Caco-2 (cell line): ENCODE measurements at regions not wholly inside any gene's neighbourhood (a gene's known extent, or its start where the extent isn't known, plus 50 kb on each side); places are given as distances from the start of the nearest gene placed in this dataset.

Experiments
- BruUV-seq: library from RNA; stranded (reverse); fragments of 400-500 nt; replicated peaks from 2 replicates; lab custom pipeline; 2021; lab: Mats Ljungman, UMichigan
- CTCF ChIA-PET: fragments of 300-600 bp; sonication (Branson Sonifier 250); formaldehyde crosslinking; loops from one replicate; lab custom pipeline; 2022; ENCODE audit warnings: antibody characterized with exemption; lab: Charles Lee
- POLR2A ChIA-PET: fragments of 300-600 bp; sonication (Branson Sonifier 250); formaldehyde crosslinking; loops from one replicate; lab custom pipeline; 2022; ENCODE audit warnings: antibody characterized with exemption; lab: Charles Lee
- DNase-seq, 2 experiments: peaks; one replicate each; pipeline versions ENCODE4 v3.0.0 to v3.0.0-alpha.2; 2020 to 2022
- H3K27me3 ChIP-seq: replicated peaks from 2 replicates; pipeline ENCODE4 v1.6.0; 2011; ENCODE audit warnings: low read length; ENCODE audit not compliant: control insufficient read depth, insufficient read depth
- H3K36me3 ChIP-seq: 2 replicates; pipeline ENCODE4 v1.5.1; 2011; ENCODE audit warnings: low read length; ENCODE audit not compliant: control insufficient read depth, insufficient read depth
- H3K4me1 ChIP-seq: fragments of 250-450 bp; sonication (Bioruptor Pico); 2 replicates; pipeline ENCODE4 v1.5.1; 2020; ENCODE audit warnings: mild to moderate bottlenecking
- H3K4me3 ChIP-seq: 2 replicates; pipeline ENCODE4 v1.5.1; 2011; ENCODE audit warnings: low read depth, mild to moderate bottlenecking, control low read depth, low read length
- H3K9me3 ChIP-seq: fragments of 250-450 bp; sonication (Bioruptor Pico); 2 replicates; pipeline ENCODE4 v1.5.1; 2020; ENCODE audit warnings: mild to moderate bottlenecking, moderate library complexity
- H3K27ac Mint-ChIP-seq: one replicate; pipeline ENCODE4 v1.8.0; 2022; ENCODE audit warnings: mixed read lengths; ENCODE audit not compliant: unreplicated experiment
- H3K27me3 Mint-ChIP-seq: one replicate; pipeline ENCODE4 v1.8.0; 2022; ENCODE audit warnings: mixed read lengths; ENCODE audit not compliant: insufficient read depth, unreplicated experiment
- H3K36me3 Mint-ChIP-seq: one replicate; pipeline ENCODE4 v1.8.0; 2022; ENCODE audit warnings: mild to moderate bottlenecking, mixed read lengths; ENCODE audit not compliant: insufficient read depth, unreplicated experiment
- H3K4me1 Mint-ChIP-seq: one replicate; pipeline ENCODE4 v1.8.0; 2022; ENCODE audit warnings: low read depth, mixed read lengths; ENCODE audit not compliant: unreplicated experiment
- H3K4me3 Mint-ChIP-seq: one replicate; pipeline ENCODE4 v1.8.0; 2022; ENCODE audit warnings: mild to moderate bottlenecking, moderate library complexity, mixed read lengths; ENCODE audit not compliant: unreplicated experiment
- H3K9me3 Mint-ChIP-seq: one replicate; pipeline ENCODE4 v1.8.0; 2022; ENCODE audit warnings: mixed read lengths; ENCODE audit not compliant: unreplicated experiment
- CTCF ChIP-seq, 2 experiments: fragments of 200-600 bp in 1 of 2; IDR thresholded peaks; 1 replicate in 1 of 2; 2 replicates in 1 of 2; pipeline versions ENCODE4 v1.5.1 to v1.8.0; 2011 to 2022; ENCODE audit warnings: antibody characterized with exemption in 1 of 2, control low read depth in 1 of 2, inconsistent platforms in 1 of 2, low read depth in 1 of 2, low read length in 1 of 2, mild to moderate bottlenecking in 1 of 2, moderate library complexity in 1 of 2; ENCODE audit not compliant: insufficient read depth in 1 of 2, severe bottlenecking in 1 of 2, unreplicated experiment in 1 of 2
- intact Hi-C: fragments of 100-400 bp; cut with micrococcal nuclease; formaldehyde crosslinking; loops from one replicate; pipeline ENCODE4 v1.10.0; 2022; ENCODE audit not compliant: unreplicated experiment

GRCh38 chr6:94350833-94351232 is 931.5 kb upstream of the EPHA7 start:
- H3K4me1 Mint-ChIP-seq, result no peaks in the 10 kb centered on the region
- POLR2A ChIA-PET, result no interaction called here

GRCh38 chr6:94349227-94349626 is 929.9 kb upstream of the EPHA7 start:
- H3K9me3 Mint-ChIP-seq, result no peaks in the 10 kb centered on the region
- H3K36me3 Mint-ChIP-seq, result no peaks in the 10 kb centered on the region
- Histone ChIP-seq H3K27me3 (no peaks in the 10 kb centered on the region), H3K4me3 (no peak overlapping the region), H3K9me3 (no peaks in the 10 kb centered on the region), H3K36me3 (no peaks in the 10 kb centered on the region), H3K4me1 (no peaks in the 10 kb centered on the region)
- peaks cover 5% of the 10 kb centered on the region for H3K27me3 Mint-ChIP-seq
- DNase-seq, result no peak
- H3K4me1 Mint-ChIP-seq, result no peaks in the 10 kb centered on the region
- TF ChIP-seq CTCF (IDR thresholded peaks at IDR 0.05; ENCODE audit: insufficient read depth in 1 of 2, low read depth in 1 of 2, low read length in 1 of 2, severe bottlenecking in 1 of 2, unreplicated experiment in 1 of 2), result no peak
- CTCF ChIA-PET, result no interaction called here
- no TSS peak for BruUV-seq
- H3K27ac Mint-ChIP-seq, result no peak overlapping the region
- intact Hi-C loops, result no loop called here
- POLR2A ChIA-PET, result no interaction called here
- H3K4me3 Mint-ChIP-seq, result no peak overlapping the region

More at GRCh38 chr6:94350833-94351232, 931.5 kb upstream of the EPHA7 start:
- no peak overlapping the region for H3K4me3 Mint-ChIP-seq
- Histone ChIP-seq H3K9me3 (no peaks in the 10 kb centered on the region), H3K4me3 (no peak overlapping the region), H3K36me3 (no peaks in the 10 kb centered on the region), H3K4me1 (no peaks in the 10 kb centered on the region), H3K27me3 (no peaks in the 10 kb centered on the region)
- TF ChIP-seq CTCF (IDR thresholded peaks at IDR 0.05; ENCODE audit: insufficient read depth in 1 of 2, low read depth in 1 of 2, low read length in 1 of 2, severe bottlenecking in 1 of 2, unreplicated experiment in 1 of 2), result no peak
- H3K9me3 Mint-ChIP-seq, result no peaks in the 10 kb centered on the region
- H3K36me3 Mint-ChIP-seq, result no peaks in the 10 kb centered on the region
- BruUV-seq, result no TSS peak
- no peak overlapping the region for H3K27ac Mint-ChIP-seq
- H3K27me3 Mint-ChIP-seq, result peaks cover 5% of the 10 kb centered on the region
- DNase-seq, result no peak
- CTCF ChIA-PET, result no interaction called here
- intact Hi-C loops, result no loop called here

- no peaks in the 10 kb centered on the region for H3K36me3 ChIP-seq
- H3K27me3 Mint-ChIP-seq, result peaks cover 5% of the 10 kb centered on the region
- no TSS peak for BruUV-seq
- intact Hi-C loops, result no loop called here
- no peaks in the 10 kb centered on the region for H3K9me3 ChIP-seq
- TF ChIP-seq CTCF (IDR thresholded peaks at IDR 0.05; ENCODE audit: insufficient read depth in 1 of 2, low read depth in 1 of 2, low read length in 1 of 2, severe bottlenecking in 1 of 2, unreplicated experiment in 1 of 2), result no peak
- no peaks in the 10 kb centered on the region for H3K4me1 ChIP-seq
- no peak for DNase-seq
- no peaks in the 10 kb centered on the region for H3K27me3 ChIP-seq
- no peak overlapping the region for H3K4me3 Mint-ChIP-seq
- no peak overlapping the region for H3K27ac Mint-ChIP-seq
- H3K36me3 Mint-ChIP-seq, result no peaks in the 10 kb centered on the region
- no peak overlapping the region for H3K4me3 ChIP-seq
- H3K4me1 Mint-ChIP-seq, result no peaks in the 10 kb centered on the region
- CTCF ChIA-PET, result no interaction called here
- H3K9me3 Mint-ChIP-seq, result no peaks in the 10 kb centered on the region
- POLR2A ChIA-PET, result no interaction called here
Measured at GRCh38 chr6:94344866-94345265, 925.5 kb upstream of the EPHA7 start.
